Parathyroid adenoma (tissue), 2 donors: ENCODE measurements at regions not wholly inside any gene's neighbourhood (a gene's known extent, or its start where the extent isn't known, plus 50 kb on each side); places are given as distances from the start of the nearest gene placed in this dataset.

Experiments used
- H2AFZ ChIP-seq: fragments of 300-600 bp; sonication (generic); one replicate; pipeline ENCODE4 v1.7.0; 2017; ENCODE audit warnings: antibody characterized with exemption, mild to moderate bottlenecking
- H3K27ac ChIP-seq: fragments of 300-600 bp; sonication (generic); one replicate; pipeline ENCODE4 v1.7.0; 2017
- H3K27me3 ChIP-seq: fragments of 300-600 bp; sonication (generic); one replicate; pipeline ENCODE4 v1.7.0; 2017; ENCODE audit warnings: low read length; ENCODE audit not compliant: control insufficient read depth, insufficient read depth
- H3K36me3 ChIP-seq: fragments of 300-600 bp; sonication (generic); one replicate; pipeline ENCODE4 v1.7.0; 2017; ENCODE audit warnings: low read length; ENCODE audit not compliant: control insufficient read depth, insufficient read depth
- H3K4me1 ChIP-seq: fragments of 300-600 bp; sonication (generic); one replicate; pipeline ENCODE4 v1.7.0; 2017; ENCODE audit warnings: control low read depth
- H3K4me2 ChIP-seq: fragments of 300-600 bp; sonication (generic); one replicate; pipeline ENCODE4 v1.7.0; 2017; ENCODE audit warnings: low read length
- H3K4me3 ChIP-seq: fragments of 300-600 bp; sonication (generic); one replicate; pipeline ENCODE4 v1.7.0; 2017; ENCODE audit warnings: low read depth, low read length
- H3K79me2 ChIP-seq: fragments of 300-600 bp; sonication (generic); one replicate; pipeline ENCODE4 v1.7.0; 2017; ENCODE audit warnings: control low read depth
- H3K9ac ChIP-seq: fragments of 300-600 bp; sonication (generic); one replicate; pipeline ENCODE4 v1.7.0; 2017; ENCODE audit warnings: mild to moderate bottlenecking
- H3K9me3 ChIP-seq: fragments of 300-600 bp; sonication (generic); one replicate; pipeline ENCODE4 v1.7.0; 2017; ENCODE audit warnings: low read length; ENCODE audit not compliant: control insufficient read depth
- CTCF ChIP-seq: fragments of 300-600 bp; sonication (generic); IDR thresholded peaks from one replicate; pipeline ENCODE4 v1.7.0; 2017; ENCODE audit warnings: antibody characterized with exemption, mild to moderate bottlenecking
- donor health status: primary hyperparathyroidism.

GRCh38 chr5:34578962-34579361 lies 77.2 kb upstream of the RAI14 start:
- no peak overlapping the region for H3K9ac ChIP-seq
- no peaks in the 10 kb centered on the region for H3K9me3 ChIP-seq
- H3K36me3 ChIP-seq, result no peaks in the 10 kb centered on the region
- H3K79me2 ChIP-seq, result no peaks in the 10 kb centered on the region
- H3K27ac ChIP-seq, result no peak overlapping the region
- no peak overlapping the region for H3K4me3 ChIP-seq
- H3K4me2 ChIP-seq, result no peak overlapping the region
- no peak overlapping the region for H2AFZ ChIP-seq
- H3K27me3 ChIP-seq, result no peaks in the 10 kb centered on the region
- no peaks in the 10 kb centered on the region for H3K4me1 ChIP-seq
- no peak for TF ChIP-seq CTCF

- Histone ChIP-seq H3K36me3 (no peaks in the 10 kb centered on the region), H3K9ac (no peak overlapping the region), H3K27ac (no peak overlapping the region), H3K4me2 (no peak overlapping the region), H3K79me2 (no peaks in the 10 kb centered on the region), H3K4me1 (no peaks in the 10 kb centered on the region), H3K4me3 (no peak overlapping the region), H2AFZ (no peak overlapping the region), H3K27me3 (no peaks in the 10 kb centered on the region), H3K9me3 (no peaks in the 10 kb centered on the region)
- no peak for TF ChIP-seq CTCF
Measured at GRCh38 chr5:34580983-34581382, 75.1 kb upstream of the RAI14 start.

DNA sequence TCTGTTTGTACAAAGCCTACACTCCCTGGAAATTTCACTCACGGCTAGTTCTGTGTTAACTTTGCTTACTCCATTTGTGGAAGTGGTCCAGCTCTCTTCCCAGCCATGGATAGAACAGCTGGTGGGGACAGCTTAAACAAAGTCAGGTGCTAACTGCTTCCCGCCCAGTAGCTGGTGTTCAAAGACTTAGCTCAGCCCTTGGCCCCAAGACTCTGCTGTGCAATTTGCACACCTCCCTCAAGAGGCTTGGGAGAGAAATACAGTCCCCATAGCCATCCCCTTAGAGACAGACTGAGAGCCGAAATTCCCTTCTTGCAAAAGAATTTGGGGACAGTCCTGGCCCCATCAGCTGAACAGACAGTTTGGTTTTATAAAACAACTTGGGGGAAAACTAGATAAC lies 73.8 kb upstream of the RAI14 start:
- Histone ChIP-seq H3K79me2 (no peaks in the 10 kb centered on the region), H3K4me3 (no peak overlapping the region), H3K4me1 (no peaks in the 10 kb centered on the region), H2AFZ (no peak overlapping the region), H3K36me3 (no peaks in the 10 kb centered on the region), H3K4me2 (no peak overlapping the region), H3K27ac (no peak overlapping the region), H3K9me3 (no peaks in the 10 kb centered on the region), H3K9ac (no peak overlapping the region), H3K27me3 (no peaks in the 10 kb centered on the region)
- TF ChIP-seq CTCF, result no peak

DNA sequence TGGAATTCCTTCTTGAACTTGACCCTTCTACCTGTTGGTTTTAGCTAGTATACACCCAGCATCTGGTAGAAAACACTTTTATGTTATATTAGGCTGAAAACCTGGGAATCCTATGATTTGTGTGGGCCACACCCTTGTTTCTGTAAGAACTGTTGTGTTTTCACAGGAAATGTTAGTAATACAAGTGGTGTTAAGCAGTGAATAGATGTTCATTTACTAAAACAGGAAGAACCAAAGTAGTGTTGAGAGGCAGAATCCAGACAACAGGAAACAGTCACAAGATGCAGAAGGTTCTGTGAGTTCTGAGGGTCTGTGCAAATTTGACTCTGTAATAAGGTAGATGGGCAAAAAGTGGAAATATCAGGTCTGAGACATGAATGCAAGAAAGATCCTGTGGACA lies 73.0 kb upstream of the RAI14 start:
- Histone ChIP-seq H3K27me3 (no peaks in the 10 kb centered on the region), H3K4me2 (no peak overlapping the region), H3K4me1 (no peaks in the 10 kb centered on the region), H3K4me3 (no peak overlapping the region), H3K36me3 (no peaks in the 10 kb centered on the region), H2AFZ (no peak overlapping the region), H3K9me3 (no peaks in the 10 kb centered on the region), H3K27ac (no peak overlapping the region), H3K9ac (no peak overlapping the region), H3K79me2 (no peaks in the 10 kb centered on the region)
- TF ChIP-seq CTCF, result no peak

GRCh38 chr5:34584165-34584564 lies 72.0 kb upstream of the RAI14 start:
- no peaks in the 10 kb centered on the region for H3K9me3 ChIP-seq
- no peaks in the 10 kb centered on the region for H3K36me3 ChIP-seq
- H3K4me2 ChIP-seq, result no peak overlapping the region
- no peak overlapping the region for H2AFZ ChIP-seq
- no peak overlapping the region for H3K4me3 ChIP-seq
- no peaks in the 10 kb centered on the region for H3K4me1 ChIP-seq
- H3K27me3 ChIP-seq, result no peaks in the 10 kb centered on the region
- no peaks in the 10 kb centered on the region for H3K79me2 ChIP-seq
- H3K27ac ChIP-seq, result no peak overlapping the region
- no peak overlapping the region for H3K9ac ChIP-seq
- TF ChIP-seq CTCF, result no peak
